ENCODE measurements at regions not wholly inside any gene's neighbourhood (a gene's known extent, or its start where the extent isn't known, plus 50 kb on each side); places are given as distances from the start of the nearest gene placed in this dataset.

DNA sequence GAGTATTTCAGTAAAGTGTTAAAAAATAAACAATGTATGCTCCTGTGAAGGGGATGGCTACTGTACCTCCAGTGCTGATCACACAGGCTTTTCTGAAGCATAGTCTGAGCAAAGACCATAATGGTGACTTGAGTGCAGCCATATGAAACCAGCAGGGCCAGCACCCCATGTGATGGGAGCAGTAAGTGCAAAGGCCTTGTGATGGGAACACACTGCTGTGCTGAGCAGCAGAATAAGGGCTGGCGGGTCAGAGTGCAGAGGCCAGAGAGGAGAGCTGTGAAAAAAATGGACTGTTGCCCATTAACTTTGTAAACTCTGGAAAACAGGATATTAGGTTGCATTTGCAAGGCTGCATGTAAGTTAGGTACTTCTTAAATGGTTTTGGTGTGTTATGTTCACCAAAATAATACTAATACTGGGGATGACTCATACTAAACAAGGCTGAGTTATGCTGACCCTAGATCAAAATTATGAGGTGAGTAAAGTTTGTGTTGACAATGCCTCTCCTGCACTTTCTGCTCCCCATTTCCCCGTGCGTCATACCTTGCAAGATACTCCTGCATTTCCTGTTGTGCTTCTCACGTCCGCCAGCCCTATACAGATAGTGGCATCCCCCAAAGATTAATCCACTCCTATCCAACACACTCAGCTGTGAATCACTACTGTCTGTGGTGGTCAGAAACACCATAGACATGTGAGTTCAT, 67.0 kb upstream of the FAM9A start:
- no peak for DNase-seq

DNA sequence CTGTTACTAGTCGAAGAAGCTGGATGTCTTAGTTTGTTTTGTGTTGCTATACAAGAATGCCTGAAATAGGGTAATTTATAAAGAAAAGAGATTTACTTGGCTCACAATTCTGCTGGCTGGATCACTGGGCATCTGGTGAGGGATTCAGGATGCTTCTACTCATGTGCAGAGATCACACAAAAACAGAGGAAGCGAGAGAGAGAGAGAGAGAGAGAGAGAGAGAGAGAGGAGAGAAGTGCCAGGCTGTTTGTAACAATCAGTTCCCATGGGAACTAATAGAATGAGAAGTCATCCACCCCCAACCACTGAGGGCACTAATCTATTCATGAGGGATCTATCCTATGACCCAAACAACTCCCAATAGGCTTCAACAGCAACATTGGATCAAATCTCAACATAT, 66.2 kb upstream of the FAM9A start:
- DNase-seq = no peak

DNA sequence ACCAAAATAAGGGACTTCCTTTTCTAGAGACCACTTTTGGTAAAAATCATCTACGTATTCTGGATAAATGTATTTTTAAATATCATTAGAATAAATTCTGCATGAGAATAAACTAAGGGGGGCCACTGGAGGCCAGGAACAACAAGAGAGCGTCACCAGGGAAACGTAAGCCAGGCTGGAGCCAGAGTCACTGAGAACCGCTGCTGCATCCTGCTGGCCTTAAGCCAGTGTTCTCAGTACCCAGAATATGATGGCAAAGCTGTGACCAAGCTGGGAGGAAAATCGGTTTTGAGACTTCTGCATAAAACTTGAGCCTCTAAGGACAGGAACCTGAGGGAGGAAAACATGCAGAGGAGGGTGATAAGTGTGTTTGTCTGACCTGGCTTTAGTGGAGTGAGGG, 63.0 kb upstream of the FAM9A start:
- no peak for DNase-seq

DNA sequence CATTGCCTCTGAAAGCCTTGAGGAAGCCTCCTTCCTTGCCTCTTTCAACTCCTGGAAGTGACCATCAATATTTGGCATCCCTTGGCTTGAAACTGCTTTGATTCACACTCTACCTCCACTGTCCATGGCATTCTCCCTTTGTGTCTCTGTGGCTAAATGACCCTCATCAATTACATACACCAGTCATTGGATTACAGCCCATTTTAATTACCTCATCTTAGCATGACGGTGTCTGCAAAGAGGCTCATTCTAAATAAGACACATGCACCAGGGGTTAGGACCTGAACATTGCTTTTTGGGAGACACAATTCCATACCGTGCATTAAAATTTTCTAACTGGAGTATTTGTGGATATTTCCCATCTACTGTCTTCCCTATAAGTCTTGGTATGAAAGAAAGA, 60.7 kb upstream of the FAM9A start:
- no peak for DNase-seq

DNA sequence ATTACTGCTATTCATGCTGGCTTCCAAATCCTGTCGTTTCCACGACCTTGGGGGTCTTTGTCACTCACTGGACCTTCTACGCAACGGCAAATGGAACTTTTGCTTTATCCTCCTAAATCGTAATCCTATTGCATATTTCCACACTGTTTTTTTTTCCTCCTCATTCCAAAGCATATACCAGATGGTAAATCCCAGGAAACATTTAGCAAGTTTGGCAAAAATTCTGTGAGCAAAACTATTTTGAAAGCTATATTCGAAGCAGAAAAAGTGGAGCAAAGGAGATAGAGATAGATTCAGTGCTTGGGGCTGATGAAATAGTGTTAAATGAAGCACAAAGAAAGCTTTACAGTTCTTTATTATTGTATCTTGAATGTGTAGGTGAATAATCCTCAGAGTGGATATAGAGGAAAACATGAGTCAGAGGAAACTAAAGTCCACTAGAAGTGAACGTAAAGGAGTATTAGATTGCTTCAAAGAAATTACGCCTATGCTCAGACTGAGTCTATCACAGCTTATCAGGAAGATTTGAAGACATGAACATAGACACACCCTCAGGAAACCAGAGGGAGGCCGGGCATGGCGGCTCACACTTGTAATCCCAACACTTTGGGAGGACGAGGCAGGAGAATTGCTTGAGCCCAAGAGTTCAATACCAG, 50.2 kb upstream of the FAM9A start:
- no peak for DNase-seq

Measured in CD4-positive, alpha-beta T cell treated with Interleukin-1 beta for 1 hour (primary cell).